Urothelium cell line (cell line): ENCODE measurements at regions not wholly inside any gene's neighbourhood (a gene's known extent, or its start where the extent isn't known, plus 50 kb on each side); places are given as distances from the start of the nearest gene placed in this dataset.
A peak's percentile ranks its signal among the peaks of the same experiment; 100 is the strongest.

ENCODE experiments used
- DNase-seq: peaks from one replicate; pipeline ENCODE4 v3.0.0; 2011; ENCODE audit warnings: low spot score, mixed read lengths
- FAIRE-seq: peaks from 2 replicates; lab custom pipeline; 2011; peaks lifted over from hg19 to GRCh38; lab: Jason Lieb, UNC

DNA sequence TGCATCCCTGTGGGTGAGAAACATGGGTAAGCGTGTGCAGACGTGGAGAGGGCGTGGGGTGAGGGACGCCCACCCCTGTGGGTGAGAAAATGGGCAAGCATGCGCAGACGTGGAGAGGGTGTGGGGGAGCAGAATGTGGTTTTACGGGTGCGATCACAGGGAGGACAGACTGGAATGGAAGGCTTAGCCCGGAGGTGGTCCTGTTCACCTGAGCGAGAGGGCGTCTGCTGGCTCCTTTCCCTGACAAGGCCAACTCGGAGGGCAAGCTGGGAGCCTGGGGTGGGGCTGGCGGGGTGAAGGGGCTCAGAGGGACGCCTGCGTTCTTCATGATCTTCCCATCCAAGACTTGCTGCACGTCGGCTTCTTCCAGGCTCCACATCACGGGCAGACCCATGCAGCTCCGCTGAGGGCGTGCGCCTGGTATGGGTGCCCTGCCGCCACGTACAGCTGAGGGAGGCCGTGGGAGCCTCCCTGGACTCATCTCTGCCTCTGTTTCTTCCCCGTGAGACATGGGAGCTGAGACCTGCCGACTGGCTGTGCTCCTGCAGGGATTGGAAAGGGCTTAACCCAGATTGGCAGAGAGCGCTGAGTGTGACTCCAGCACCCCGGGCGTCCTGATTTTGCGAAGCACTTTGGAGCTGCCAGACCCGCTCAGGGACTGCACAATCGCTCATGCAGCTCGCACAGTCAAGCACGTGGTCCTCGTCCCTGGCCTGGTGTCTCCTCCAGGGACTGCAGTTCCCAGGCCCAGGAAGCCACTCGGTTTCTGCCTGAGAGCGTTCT lies 74.3 kb upstream of the SHH start:
- FAIRE-seq (no peak), DNase-seq (no peak)

DNA sequence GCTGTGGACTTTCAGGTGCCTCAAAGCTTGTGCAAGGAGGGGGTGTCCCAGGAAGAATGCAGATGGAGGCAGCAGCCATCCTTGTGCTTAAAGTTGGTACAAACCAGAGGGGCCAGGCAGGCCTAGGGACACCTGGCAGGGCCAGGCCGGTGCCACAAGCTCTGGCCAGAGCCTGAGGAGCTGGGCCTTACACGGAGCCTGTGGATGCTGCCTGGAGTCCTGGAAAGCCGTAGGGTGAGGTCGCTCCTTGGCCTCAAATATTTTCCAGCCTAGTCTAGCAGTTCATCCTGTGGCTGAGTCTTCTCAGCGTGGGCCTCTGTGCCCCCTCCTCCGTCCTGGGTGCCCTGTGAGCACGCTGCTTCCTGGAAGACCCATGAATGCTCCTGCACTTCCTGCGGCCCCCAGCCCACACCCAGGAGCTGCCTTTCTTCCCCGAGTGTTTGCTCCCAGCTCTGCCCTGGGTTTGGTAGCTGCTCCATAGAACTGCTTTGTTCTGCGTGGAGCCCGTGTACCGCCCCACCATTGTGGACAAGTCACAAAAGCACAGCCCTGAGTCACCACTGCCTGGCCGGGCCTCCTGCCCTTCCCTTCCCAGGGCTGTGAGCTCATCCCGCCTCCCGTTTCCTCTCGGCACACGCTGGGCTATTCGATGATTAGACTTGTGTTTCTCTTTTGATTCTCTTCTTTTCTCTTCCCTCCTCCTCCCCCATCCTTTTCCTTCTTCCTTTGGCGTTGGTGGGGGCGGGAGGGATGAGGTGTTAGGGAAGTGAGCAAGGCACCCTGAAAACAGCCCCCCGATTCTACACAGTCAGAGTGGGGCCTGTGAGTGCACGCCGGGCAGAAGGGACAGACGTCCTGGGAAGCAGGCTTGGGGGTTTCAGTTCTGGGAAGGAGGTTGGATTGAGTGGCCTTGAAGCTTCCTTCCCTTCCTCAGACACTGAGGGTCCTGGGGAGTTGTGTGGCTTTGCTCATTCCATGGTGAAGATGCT lies 73.2 kb upstream of the SHH start:
- FAIRE-seq (no peak), DNase-seq (peak; percentile 49)

DNA sequence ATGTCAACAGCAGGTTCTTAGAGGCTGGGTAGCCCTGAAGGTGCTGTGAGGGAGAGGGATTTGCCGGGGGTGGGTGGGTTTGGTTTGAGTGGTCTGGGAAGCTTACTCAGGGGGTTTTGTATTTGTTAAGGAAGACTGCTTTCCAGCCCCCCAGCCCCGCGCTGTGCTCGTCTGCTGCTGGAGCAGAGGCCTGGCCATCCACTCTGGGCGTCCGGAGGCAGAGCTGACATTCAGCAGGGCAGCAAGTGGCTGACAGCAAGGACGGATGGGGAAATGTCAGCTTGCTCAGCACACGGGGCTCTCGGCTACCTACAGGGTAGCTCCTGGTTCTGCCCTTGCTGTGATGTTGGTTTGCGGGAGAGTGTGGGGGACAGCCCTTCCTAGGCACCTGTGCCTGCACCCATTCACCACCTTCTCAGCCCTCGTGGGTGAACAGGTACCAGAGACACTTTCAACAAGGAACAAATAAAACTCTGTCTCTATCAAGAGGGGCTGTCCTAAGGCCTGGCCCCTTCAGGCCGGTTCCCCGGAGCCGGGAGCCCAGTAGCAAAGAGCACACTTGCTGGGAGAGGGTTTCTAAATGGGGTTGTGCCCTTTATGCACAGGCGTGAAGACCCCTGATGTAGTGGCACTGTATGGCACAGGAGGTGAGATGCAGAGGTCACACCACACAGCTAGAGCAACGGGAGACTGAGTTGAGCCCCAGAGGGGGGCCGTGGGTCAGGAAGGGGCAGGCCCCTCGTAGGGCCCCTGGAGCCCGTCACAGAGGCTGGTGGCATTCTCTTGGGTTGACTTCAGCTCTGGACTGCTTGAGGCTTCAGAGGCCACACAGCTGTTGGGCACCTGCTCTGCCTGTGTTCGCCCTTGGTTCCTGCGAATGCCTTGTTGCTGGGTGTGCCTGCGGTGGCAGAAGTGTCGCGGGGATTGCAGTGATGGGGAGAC lies 72.2 kb upstream of the SHH start:
- FAIRE-seq = no peak
- DNase-seq = no peak

DNA sequence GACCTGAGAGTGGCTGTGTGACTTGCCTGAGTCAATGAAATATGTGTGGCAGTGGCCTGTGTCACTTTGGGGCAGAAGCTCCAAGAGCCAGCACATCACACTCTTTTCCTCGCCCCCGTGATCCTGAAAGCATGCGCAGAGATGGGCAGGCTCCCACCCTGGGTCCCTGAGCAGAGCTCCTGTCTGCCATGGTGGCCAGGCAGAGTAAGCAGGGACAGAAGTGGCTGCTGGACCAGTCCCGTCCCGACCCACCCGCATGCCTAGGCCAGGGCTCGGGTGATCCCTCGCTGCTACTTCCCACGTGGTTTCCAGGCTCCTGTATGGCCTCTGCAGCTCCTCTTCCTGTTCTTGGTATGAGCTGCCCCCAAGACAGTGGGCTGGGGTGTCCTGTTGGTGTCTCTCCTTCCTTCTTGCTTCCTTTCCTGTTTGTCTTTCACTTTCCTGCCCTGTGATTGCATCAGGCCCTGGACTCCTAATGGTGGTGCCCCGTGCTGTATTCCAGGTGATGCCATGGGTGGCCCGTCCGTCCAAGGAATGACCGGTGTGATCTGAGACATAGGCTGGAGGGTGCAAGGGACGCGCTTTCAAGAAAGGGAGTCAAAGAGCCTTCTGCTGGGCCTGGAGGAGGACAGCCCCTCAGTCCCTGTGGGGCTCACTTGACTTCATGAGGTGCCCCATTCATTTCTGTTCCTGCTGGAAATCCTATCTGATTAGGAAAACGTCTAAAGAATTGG lies 71.4 kb upstream of the SHH start:
- DNase-seq = no peak
- no peak for FAIRE-seq

DNA sequence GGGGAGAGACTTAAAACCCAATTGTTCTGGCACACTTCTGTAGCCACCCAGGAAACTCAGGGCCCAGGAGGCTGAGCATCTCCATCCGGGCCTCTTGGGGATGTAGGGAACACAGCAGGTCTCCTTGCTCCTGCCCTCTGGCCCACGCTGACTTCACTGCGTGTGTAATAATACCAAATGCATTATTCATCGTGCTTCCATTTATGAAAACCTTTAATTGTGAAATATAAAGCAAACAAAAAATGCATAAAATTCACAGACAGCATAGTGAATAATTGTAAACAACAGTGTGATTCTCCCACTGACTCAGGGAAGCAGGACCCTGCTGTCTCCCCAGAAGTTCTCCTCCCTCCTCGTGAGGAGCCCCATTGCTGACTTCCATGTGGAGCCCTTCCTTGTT lies 70.3 kb upstream of the SHH start:
- no peak for FAIRE-seq

DNA sequence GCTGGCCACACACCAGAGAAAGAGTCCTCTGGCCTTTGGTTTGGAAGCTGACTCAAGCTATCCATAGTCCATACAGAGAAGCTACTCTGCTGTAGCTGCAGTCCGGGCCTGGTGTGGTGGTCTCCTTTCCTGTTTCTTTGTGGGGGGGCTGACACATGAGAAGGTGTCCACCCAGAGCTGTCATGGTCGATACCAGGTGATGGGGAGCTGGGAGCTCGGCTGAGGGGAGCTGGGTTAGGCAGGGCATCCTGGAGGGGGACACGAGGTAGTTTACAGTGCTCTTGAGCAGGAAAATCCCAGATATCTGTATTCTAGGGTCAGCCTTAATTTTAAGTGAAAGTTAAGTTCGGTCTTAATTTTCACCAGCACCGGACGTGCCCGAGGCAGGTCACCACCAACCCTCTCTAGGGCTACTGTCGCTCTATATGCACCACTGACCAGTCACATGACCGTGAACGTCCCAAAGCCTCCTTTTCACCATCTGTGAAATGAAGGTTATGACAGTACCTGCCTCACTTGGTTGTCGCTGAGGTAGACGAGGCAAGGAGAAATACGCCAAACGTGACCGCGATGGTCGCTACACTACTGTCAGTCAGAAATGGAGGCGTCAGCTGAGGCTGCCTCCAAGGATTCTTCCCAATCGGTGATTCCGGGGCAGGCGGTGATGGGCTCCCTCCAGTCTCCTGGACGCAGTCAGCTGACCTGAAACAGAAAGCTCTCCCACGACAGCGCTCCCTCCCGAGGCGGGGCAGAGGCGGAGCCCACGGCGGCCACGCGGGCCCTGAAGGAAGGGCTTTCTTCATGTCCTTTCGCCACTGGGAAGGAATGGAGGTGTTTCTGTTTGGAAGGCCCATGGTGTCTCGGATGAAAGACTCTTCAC lies 69.4 kb upstream of the SHH start:
- DNase-seq = no peak
- no peak for FAIRE-seq

More for the DNA sequence above, 70.3 kb upstream of the SHH start:
- no peak for DNase-seq

DNA sequence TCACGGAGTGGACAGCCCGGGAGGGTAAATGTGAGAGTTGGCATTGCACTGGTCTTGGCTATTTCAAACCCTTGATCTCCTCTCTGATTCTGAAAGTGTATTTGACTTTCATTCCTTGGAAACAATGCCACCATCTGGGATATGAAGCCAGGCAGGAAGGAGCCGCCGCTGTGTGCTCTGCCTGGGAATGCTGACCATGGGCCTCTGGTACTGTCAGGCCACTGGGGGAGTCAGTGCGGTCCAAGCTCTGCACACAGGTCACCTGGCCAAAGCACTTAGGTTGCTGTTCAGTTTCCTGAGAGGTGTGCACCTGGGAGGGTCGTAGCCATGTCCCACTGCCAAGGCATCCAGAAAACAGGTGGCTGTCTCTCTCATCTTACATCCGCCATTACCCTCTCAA lies 68.5 kb upstream of the SHH start:
- DNase-seq (no peak), FAIRE-seq (no peak)

DNA sequence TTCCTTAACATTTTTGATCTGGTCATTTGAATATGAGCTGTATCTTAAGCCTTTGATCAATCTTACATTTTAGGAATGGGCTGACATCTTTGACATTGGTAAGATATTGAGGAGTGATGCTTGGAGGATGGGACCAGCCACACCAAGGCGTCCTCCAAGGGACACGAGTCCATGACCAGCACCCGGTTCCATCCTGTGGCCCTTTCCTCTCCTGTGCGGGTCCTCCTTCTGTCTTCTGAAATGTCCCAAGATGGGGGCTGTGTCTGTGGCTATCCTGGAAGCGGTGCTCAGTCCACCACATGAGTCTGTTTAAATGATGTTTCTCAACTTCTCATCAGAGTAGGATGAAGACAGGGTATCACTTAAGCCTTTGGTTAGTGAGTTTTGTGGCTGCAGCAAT lies 67.3 kb upstream of the SHH start:
- DNase-seq (no peak), FAIRE-seq (no peak)

DNA sequence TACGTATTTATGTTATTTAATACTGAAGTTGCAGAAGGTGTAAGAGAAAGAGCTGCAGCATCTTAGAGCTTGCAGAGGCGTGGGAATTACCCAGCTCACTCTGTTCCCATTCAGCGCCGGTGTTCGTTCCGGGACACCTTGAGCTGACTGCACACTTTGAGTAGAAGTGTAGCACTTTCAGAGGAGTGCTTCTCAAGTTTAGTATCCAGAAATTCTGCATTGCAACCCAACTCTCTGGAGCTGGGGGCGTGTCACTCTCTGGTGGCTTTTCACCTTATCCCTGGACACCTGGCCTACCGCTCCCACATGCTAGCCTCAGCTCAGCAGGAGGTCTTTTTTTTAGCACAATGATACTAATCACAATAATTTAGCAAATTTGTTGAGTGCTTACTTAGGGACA lies 66.4 kb upstream of the SHH start:
- no peak for FAIRE-seq

DNA sequence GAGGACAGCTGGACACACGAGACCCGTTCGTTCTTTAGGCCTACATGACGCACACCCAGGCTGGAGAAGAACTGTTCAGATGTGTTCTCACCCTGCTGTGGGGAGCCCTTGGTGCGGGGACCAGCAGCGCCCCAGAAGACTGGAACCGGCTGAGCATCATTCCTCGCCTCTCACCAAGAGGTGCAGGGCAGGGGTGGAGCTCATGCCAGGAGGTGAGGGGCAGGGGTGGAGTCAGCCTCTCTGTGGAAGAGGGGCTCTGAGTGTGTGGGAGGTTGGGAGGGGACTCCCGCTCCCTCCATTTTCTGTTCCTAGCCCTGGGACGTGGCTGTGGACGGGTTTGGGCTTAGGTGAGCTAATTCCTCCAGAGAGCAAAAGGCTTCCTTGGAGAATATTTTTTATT lies 66.0 kb upstream of the SHH start:
- no peak for FAIRE-seq
- no peak for DNase-seq

More for the DNA sequence above, 66.4 kb upstream of the SHH start:
- DNase-seq = no peak

DNA sequence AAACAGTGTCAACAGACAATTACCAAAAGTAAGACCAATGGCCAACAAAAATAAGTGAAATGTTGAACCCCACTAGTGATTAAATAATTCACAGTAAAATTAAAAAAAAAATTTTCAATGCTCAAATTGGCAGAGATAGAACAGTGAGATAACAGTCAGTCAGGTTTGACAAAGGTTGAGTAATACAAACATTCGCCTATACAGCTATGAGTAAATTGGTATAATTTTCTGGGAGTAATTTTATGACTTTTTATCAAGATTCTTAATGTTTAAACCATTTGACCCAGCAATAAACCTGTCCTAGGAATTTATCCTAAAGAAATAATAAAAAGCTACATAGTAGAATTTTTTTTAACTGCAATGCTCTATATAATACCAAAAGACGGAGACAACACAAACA lies 64.9 kb upstream of the SHH start:
- FAIRE-seq (no peak), DNase-seq (no peak)

DNA sequence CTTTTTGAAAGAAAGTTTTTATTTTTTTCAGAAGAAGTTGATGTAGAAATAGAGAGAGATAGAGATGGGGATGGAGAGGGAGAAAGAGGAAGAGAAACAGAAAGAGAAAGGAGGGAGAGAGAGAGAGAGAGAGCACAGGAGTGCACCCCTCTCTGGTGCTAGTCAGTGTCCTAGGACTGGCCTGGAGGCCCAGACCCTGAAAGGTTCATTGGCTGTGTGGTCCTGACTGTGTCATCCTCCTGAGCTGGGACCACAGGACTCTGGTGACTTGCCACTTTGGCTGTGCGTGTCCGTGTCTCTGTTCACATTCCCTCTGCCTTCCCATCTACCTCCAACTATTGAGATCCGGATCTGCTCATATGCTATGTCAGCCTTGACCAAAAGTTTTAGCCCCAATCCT lies 62.1 kb upstream of the SHH start:
- no peak for FAIRE-seq

DNA sequence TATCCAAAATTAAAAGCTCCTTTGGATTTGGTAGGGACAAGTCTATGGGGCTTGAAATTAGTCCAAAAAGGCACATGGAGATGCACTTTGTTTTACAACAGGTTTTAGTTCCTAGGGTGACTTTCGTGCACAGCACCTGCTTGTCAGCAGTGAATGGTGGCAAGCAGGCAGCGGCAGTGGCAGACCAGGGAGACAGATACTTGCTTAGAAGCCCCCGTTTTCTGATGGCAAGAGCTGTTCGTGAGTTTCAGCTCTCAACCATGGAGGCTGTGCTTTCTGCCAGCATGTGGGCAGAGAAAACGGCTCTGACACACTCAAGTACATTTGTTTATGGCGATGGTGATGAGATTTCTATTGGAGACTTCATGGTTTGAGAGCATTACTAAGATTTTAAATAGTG lies 61.7 kb upstream of the SHH start:
- FAIRE-seq = no peak
- no peak for DNase-seq

More for the DNA sequence above, 62.1 kb upstream of the SHH start:
- no peak for DNase-seq

DNA sequence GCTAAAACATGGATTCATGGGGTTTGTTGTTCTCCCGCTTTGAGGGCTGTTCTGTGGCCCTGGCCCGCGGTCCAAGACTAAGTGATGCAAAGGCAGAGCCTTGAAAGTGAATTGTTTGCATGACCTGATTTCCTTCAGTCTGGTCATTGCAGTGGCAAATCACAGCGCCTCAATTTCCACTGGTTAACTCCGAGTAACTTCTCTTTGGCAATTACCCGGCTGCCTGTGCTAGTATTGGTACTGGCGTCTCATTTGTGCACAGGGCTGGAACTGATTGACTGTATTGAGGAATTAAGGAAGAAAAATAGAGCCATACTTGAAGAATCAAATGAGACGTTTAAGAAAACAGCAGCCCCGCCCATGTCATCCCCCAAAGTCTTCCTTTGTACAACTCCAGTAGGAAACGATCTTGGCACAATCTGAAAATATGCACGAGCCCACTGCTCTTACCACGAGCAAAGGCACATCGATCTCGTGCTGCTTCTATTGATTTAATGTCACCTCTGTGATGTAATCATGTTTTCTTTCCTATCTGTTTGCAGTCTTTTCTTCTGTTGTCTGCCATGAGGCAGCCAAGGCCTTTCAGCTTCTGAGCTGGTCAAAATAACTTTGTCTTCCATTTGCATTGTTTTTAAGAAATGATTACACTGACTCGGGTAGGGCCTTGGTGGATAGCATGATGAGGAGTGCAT lies 60.6 kb upstream of the SHH start:
- FAIRE-seq = no peak
- no peak for DNase-seq

DNA sequence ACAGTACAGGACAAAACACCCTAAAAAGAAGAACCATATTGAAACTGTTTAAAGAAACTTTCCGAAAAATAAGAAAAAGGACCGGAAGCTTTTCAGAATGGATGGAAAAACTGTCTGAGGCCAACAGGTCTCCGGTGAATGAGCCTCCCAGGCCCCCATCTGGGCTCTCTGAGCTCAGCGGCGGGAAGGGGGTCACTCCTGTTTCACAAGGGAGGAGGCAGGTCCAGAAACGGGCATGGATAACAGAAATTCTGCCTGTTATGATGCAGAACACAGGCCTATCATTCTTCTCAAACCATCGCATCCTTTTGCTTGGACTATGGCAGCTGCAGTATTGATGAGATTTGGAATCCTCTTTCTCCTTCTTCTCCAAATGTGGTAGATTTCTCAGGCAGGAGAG lies 58.9 kb upstream of the SHH start:
- FAIRE-seq = no peak
- DNase-seq = no peak

DNA sequence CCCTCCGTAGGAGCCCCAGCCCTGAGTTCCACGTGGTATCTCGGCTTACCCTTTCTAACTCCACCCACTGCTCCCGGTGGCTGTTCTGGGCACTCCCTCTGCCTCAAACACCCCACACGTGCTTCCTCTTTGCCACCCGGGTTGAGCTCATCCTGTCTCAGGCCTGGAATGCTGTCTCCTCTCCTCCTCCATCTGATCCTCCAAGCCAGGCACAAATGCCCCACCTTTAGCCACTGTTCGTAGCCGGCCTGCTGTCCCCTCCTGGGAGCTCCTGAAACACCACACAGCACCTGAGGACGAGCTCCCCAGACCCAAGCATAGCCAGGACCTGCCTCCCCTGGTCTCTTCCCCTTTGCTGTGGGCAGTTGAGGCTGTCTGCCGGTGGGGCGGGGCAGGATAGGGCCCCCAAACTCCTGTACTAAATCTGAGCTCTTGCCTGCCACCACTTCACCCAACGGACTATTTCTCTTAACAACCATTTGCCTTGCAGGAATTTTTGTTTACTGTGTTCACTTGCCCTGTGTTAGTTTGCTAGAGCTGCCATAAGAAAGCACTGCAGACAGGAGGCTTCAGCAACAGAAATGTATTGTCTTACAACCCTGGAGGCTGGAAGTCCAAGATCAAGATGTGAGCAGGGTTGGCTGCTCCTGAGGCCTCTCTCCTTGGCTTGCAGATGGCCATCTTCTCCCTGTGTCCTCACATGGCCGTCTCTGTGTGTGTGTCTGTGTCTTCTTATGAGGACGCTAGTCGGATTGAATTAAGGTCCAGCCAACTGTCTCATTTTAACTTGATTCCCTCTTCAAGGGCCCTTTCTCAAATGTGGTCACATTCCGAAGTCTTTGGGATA lies 58.3 kb upstream of the SHH start:
- FAIRE-seq (no peak), DNase-seq (no peak)

DNA sequence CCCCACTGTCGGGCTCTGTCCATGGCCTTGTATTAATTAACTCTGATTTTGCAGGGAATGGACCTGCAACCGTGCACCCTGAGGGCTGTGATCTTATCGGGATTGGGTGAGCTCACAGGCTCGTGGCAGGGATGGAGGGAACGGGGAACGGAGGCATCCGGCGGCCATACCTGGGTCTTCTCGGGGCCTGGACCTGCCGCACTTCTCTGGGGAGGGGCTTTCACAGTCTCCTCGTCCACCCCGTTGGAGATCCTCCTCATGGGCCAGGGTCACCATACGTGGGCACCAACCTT lies 57.5 kb upstream of the SHH start:
- DNase-seq (no peak), FAIRE-seq (no peak)
